ENCODE measurements at regions not wholly inside any gene's neighbourhood (a gene's known extent, or its start where the extent isn't known, plus 50 kb on each side); places are given as distances from the start of the nearest gene placed in this dataset.

DNA sequence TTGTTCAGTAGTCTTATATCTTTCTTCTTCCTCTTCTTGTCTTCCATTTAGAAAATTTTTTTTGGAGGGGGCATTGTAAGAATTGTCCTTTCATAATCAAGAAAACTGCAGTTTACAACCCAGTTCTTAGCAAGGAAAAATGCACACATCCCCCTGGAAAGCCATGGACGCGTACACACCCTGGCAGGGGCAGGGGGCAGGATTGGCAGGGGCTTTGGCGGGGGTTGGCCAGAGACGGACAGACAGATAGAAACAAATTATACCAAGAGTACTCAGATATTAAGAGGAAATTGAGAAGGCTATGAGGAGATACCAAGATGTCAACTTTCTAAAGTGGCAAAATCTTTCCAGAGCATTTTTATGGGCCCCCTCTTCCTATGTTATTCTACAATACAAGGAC is 322.5 kb upstream of the CPXCR1 start:
- TF ChIP-seq, protein P1, sequence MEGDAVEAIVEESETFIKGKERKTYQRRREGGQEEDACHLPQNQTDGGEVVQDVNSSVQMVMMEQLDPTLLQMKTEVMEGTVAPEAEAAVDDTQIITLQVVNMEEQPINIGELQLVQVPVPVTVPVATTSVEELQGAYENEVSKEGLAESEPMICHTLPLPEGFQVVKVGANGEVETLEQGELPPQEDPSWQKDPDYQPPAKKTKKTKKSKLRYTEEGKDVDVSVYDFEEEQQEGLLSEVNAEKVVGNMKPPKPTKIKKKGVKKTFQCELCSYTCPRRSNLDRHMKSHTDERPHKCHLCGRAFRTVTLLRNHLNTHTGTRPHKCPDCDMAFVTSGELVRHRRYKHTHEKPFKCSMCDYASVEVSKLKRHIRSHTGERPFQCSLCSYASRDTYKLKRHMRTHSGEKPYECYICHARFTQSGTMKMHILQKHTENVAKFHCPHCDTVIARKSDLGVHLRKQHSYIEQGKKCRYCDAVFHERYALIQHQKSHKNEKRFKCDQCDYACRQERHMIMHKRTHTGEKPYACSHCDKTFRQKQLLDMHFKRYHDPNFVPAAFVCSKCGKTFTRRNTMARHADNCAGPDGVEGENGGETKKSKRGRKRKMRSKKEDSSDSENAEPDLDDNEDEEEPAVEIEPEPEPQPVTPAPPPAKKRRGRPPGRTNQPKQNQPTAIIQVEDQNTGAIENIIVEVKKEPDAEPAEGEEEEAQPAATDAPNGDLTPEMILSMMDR (conservative IDR thresholded peaks at IDR 0.05): no peak
- Mint-ChIP-seq H3K4me3 (no peak overlapping the region), H3K36me3 (no peaks in the 10 kb centered on the region), H3K27ac (no peak overlapping the region), H3K9me3 (no peaks in the 10 kb centered on the region), H3K4me1 (ENCODE audit: unreplicated experiment) (no peaks in the 10 kb centered on the region), H3K27me3 (no peaks in the 10 kb centered on the region)
- DNase-seq (ENCODE audit: extremely low spot score, unreplicated experiment): no peak

DNA sequence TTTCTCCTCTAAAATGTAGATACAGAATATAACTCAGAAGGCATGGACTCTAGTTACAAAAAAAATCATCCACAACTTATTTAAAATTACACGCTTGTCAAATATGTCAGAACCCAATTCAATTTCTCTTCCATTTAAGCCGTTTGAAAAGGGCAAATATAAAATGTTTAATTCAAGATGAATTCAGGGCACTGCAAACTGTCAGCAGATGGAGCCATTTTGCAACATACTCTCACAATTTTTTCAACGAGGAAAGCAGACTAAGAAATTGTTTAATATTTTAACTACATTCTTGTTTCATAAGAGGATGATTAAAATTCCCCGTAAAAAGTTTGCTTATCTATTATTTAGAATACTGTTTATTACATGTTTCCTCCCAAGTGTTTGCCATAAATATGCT is 321.3 kb upstream of the CPXCR1 start:
- H3K27ac Mint-ChIP-seq: no peak overlapping the region
- H3K4me3 Mint-ChIP-seq: no peak overlapping the region
- no peak for DNase-seq (ENCODE audit: extremely low spot score, unreplicated experiment)
- H3K36me3 Mint-ChIP-seq: no peaks in the 10 kb centered on the region
- H3K4me1 Mint-ChIP-seq (ENCODE audit: unreplicated experiment): no peaks in the 10 kb centered on the region
- H3K27me3 Mint-ChIP-seq: no peaks in the 10 kb centered on the region
- TF ChIP-seq, protein P1 (conservative IDR thresholded peaks at IDR 0.05): peak; percentile 65
- H3K9me3 Mint-ChIP-seq: no peaks in the 10 kb centered on the region

DNA sequence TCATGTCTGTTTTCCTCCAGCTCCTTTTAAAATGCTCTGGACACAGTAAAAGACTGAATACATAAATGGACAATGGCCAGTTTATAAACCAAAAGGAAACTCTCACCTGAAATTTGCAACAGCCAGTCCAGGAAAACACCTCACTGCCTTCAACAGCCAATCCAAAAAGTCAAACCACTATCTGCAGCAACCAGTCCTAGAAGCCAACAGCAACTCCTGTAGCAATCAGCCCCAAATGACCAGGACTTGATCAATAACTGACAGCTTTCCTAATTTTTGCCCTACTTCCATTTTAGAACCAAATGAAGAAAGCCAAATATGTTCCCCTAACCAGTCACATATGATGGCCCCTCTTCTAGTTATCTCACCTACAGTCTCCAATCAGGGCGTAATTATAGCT is 309.5 kb upstream of the CPXCR1 start:
- H3K4me3 Mint-ChIP-seq: no peak overlapping the region
- no peaks in the 10 kb centered on the region for H3K4me1 Mint-ChIP-seq (ENCODE audit: unreplicated experiment)
- no peaks in the 10 kb centered on the region for H3K27me3 Mint-ChIP-seq
- no peaks in the 10 kb centered on the region for H3K9me3 Mint-ChIP-seq
- TF ChIP-seq, protein P1 (conservative IDR thresholded peaks at IDR 0.05): no peak
- H3K27ac Mint-ChIP-seq: no peak overlapping the region
- no peak for DNase-seq (ENCODE audit: extremely low spot score, unreplicated experiment)
- no peaks in the 10 kb centered on the region for H3K36me3 Mint-ChIP-seq

DNA sequence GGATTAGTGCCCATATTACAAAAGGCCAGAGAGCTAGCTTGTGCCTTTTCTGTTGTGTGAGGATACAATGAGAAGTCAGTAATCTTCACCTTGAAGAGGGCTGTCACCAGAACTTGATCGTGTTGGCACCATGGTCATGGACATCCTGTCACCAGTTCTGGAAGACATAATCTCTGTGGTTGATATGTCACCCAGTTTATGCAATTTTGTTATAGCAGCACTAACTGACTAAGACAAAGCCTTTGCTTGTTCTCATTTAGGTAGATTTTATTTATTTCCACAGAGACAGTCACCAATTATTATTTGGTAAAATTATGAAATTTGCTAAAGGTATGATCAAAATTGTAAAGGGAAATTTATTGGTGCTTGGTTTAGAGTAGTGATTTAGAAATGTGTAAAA is 308.8 kb upstream of the CPXCR1 start:
- H3K4me3 Mint-ChIP-seq: no peak overlapping the region
- TF ChIP-seq, protein P1 (conservative IDR thresholded peaks at IDR 0.05): no peak
- no peak overlapping the region for H3K27ac Mint-ChIP-seq
- H3K27me3 Mint-ChIP-seq: no peaks in the 10 kb centered on the region
- DNase-seq (ENCODE audit: extremely low spot score, unreplicated experiment): no peak
- no peaks in the 10 kb centered on the region for H3K9me3 Mint-ChIP-seq
- H3K36me3 Mint-ChIP-seq: no peaks in the 10 kb centered on the region
- no peaks in the 10 kb centered on the region for H3K4me1 Mint-ChIP-seq (ENCODE audit: unreplicated experiment)

DNA sequence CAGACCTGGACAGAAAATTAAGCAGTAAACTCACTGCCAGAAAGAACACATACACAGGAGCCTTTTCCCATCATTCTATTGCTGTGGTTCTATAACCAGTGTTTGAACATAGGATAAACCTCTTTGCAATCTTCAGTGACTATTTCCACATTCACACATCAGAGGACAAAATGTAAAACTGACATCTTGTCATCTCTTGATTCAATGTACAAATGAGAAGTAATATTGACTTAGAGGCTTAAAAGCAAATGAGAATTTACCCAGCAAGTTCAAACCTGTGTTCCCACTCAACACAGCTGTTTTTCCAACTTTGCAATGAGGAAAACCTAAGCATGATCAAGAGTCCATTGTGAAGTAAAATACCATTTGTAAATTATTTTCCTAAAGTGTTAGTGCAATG is 307.1 kb upstream of the CPXCR1 start:
- no peaks in the 10 kb centered on the region for H3K36me3 Mint-ChIP-seq
- no peak overlapping the region for H3K27ac Mint-ChIP-seq
- no peak for DNase-seq (ENCODE audit: extremely low spot score, unreplicated experiment)
- H3K4me1 Mint-ChIP-seq (ENCODE audit: unreplicated experiment): no peaks in the 10 kb centered on the region
- H3K4me3 Mint-ChIP-seq: no peak overlapping the region
- TF ChIP-seq, protein P1 (conservative IDR thresholded peaks at IDR 0.05): no peak
- H3K9me3 Mint-ChIP-seq: no peaks in the 10 kb centered on the region
- no peaks in the 10 kb centered on the region for H3K27me3 Mint-ChIP-seq

Measured in type B pancreatic cell (in vitro differentiated cells).